Right lobe of liver (tissue), 6 donors: ENCODE measurements at regions not wholly inside any gene's neighbourhood (a gene's known extent, or its start where the extent isn't known, plus 50 kb on each side); places are given as distances from the start of the nearest gene placed in this dataset.

Experiments
- ATAC-seq, 4 donors: fragments of 200-7000 bp; cut with Tn5 transposase; one replicate each; pipeline ENCODE4 v1.9.1; 2020; ENCODE audit warnings: mild to moderate bottlenecking in 4 of 4, moderate library complexity in 4 of 4
- DNase-seq, 3 donors: peaks; one replicate each; pipeline ENCODE4 v3.0.0-alpha.2; 2020
- H3K27ac ChIP-seq, 3 donors: fragments of 200-600 bp; one replicate each; pipeline ENCODE4 v1.8.0; 2022
- H3K27me3 ChIP-seq, 2 donors: fragments of 200-600 bp; one replicate each; pipeline ENCODE4 v1.8.0; 2022
- H3K36me3 ChIP-seq, 4 donors: fragments of 200-600 bp; sonication (generic) in 1 of 4; one replicate each; pipeline versions ENCODE4 v1.5.1 to v1.8.0; 2017 to 2022; ENCODE audit warnings: control low read depth in 1 of 4
- H3K4me1 ChIP-seq, 4 donors: fragments of 200-600 bp; sonication (generic) in 1 of 4; one replicate each; pipeline versions ENCODE4 v1.5.1 to v1.8.0; 2017 to 2022; ENCODE audit warnings: control low read depth in 1 of 4
- H3K4me3 ChIP-seq, 3 donors: fragments of 200-600 bp; one replicate each; pipeline ENCODE4 v1.8.0; 2022
- H3K9me3 ChIP-seq, 4 donors: fragments of 200-600 bp; sonication (generic) in 1 of 4; one replicate each; pipeline versions ENCODE4 v1.5.1 to v1.8.0; 2017 to 2022; ENCODE audit warnings: control low read depth in 1 of 4
- POLR2A ChIP-seq: fragments of 450-650 bp; IDR thresholded peaks from one replicate; pipeline ENCODE4 v1.6.1; 2017; ENCODE audit warnings: antibody characterized with exemption, mild to moderate bottlenecking
- WGBS: methylation state at CpG from one replicate; pipeline ENCODE4 v1.1.6; 2018; ENCODE audit warnings: low coverage, low lambda C conversion rate; ENCODE audit not compliant: insufficient coverage; ENCODE audit errors: missing lambda C conversion rate; 5-methylcytosine and 5-hydroxymethylcytosine counted together
- intact Hi-C, 2 donors: fragments of 100-400 bp; cut with DNase I; formaldehyde crosslinking; loops; one replicate each; pipeline versions ENCODE4 v1.11.2 to v1.14.1; 2022
- TF ChIP-seq, protein P1 (sequence below), 4 donors: fragments of 200-600 bp in 3 of 4; fragments of 450-650 bp in 1 of 4; IDR thresholded peaks; one replicate each; pipeline versions ENCODE4 v1.5.1 to v1.8.0; 2016 to 2022; ENCODE audit warnings: antibody characterized with exemption in 4 of 4, mild to moderate bottlenecking in 2 of 4
- donor health status: DM: no; HTN: yes; CAD: no.
- donor health status: DM: no; HTN: no; CAD: no.
- donor health status: DM: no; HTN: no; CAD: no.
- donor health status: DM: no; HTN: yes; CAD: no.
- donor health status: DM: no; HTN: yes; CAD: no.

DNA sequence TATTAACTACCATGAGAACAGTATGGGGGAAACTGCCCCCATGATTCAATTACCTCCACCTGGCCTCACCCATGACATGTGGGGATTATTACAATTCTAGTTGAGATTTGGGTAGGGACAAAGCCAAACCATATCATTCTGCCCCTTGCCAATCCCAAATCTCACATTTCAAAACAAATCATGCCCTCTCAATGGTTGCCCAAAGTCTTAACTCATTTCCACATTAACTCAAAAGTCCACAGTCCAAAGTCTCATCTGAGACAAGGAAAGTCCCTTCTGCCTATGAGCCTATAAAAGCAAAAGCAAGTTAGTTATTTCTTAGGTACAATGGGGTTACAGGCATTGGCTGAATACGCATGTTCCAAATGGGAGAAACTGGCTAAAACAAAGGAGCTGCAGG is 180.7 kb upstream of the CDH12 start:
- WGBS, result 92% methylated on average over 1 of the region's 1 CpG
- no peaks in the 10 kb centered on the region for H3K36me3 ChIP-seq
- H3K27ac ChIP-seq, result no peak overlapping the region
- H3K27me3 ChIP-seq, result no peaks in the 10 kb centered on the region
- DNase-seq, result no peak
- intact Hi-C loops, result no loop called here
- H3K4me1 ChIP-seq, result peaks cover 0 to 6% (median 0%) of the 10 kb centered on the region in 4 donors
- ATAC-seq, result peak in 2 of 4 donors; percentile 17 to 60
- no peak overlapping the region for H3K4me3 ChIP-seq
- no peak for TF ChIP-seq POLR2A
- TF ChIP-seq, protein P1, sequence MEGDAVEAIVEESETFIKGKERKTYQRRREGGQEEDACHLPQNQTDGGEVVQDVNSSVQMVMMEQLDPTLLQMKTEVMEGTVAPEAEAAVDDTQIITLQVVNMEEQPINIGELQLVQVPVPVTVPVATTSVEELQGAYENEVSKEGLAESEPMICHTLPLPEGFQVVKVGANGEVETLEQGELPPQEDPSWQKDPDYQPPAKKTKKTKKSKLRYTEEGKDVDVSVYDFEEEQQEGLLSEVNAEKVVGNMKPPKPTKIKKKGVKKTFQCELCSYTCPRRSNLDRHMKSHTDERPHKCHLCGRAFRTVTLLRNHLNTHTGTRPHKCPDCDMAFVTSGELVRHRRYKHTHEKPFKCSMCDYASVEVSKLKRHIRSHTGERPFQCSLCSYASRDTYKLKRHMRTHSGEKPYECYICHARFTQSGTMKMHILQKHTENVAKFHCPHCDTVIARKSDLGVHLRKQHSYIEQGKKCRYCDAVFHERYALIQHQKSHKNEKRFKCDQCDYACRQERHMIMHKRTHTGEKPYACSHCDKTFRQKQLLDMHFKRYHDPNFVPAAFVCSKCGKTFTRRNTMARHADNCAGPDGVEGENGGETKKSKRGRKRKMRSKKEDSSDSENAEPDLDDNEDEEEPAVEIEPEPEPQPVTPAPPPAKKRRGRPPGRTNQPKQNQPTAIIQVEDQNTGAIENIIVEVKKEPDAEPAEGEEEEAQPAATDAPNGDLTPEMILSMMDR (IDR thresholded peaks at IDR 0.05), result no peak
- no peaks in the 10 kb centered on the region for H3K9me3 ChIP-seq

DNA sequence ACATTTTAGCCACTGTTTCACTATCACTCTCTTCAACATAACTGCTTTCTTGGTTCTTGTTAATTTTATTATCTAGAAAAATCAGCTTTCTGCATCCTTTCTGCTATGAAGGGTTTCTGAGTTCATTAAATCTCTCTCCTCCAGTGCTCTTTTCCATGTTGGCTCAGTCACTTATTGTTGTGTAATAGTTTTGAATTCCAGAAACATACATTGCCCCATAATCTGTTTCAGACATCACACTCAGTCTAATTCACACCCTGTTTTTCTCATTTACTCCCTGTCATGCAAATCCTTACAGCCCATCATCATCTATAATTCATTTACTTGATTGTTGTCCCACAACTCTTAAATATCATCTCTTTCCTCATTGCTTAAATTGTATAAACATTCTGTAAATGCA is 176.1 kb upstream of the CDH12 start:
- no peak for DNase-seq

DNA sequence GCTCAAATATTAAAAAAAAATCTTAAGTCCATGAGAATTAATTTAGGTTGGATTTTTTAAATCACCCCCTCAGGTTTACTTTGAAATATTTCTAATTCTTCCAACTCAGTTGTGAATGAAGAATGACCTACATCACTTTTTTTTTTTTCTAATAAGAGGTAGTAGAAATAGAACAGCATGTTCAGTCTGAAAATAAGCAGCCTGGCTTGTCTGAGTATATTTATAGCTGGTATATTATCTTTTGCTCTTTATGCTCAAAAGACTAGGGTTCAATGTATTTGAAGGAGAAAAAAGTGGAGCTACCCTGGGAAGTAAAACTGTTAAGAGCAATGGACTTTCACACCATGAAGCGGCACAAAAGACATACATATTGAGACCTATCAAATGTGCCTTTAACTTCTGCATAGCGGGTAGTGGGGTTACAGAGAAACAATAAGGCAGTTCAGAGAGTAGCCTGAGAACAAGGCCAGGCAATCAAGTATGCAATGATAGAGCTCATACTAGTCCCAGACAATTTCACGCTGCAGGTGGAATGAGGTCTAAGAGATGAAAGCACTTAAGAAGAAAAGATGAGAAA is 175.4 kb upstream of the CDH12 start:
- no peaks in the 10 kb centered on the region for H3K9me3 ChIP-seq
- WGBS, result 89% methylated on average over 3 of the region's 3 CpGs
- H3K4me3 ChIP-seq, result no peak overlapping the region
- ATAC-seq (no peak), DNase-seq (no peak)
- TF ChIP-seq, protein P1 (IDR thresholded peaks at IDR 0.05), result no peak
- no peak for TF ChIP-seq POLR2A
- no peaks in the 10 kb centered on the region for H3K36me3 ChIP-seq
- no peaks in the 10 kb centered on the region for H3K27me3 ChIP-seq
- intact Hi-C loops, result no loop called here
- H3K27ac ChIP-seq, result no peak overlapping the region
- H3K4me1 ChIP-seq, result peaks cover 0 to 6% (median 0%) of the 10 kb centered on the region in 4 donors

More for the DNA sequence above, 176.1 kb upstream of the CDH12 start:
- Histone ChIP-seq H3K4me1 (peaks cover 0 to 6% (median 0%) of the 10 kb centered on the region in 4 donors), H3K27me3 (no peaks in the 10 kb centered on the region), H3K9me3 (no peaks in the 10 kb centered on the region), H3K27ac (no peak overlapping the region), H3K36me3 (no peaks in the 10 kb centered on the region), H3K4me3 (no peak overlapping the region)
- ATAC-seq, result no peak
- intact Hi-C loops, result no loop called here
- no peak for TF ChIP-seq POLR2A
- TF ChIP-seq, protein P1 (IDR thresholded peaks at IDR 0.05), result no peak

DNA sequence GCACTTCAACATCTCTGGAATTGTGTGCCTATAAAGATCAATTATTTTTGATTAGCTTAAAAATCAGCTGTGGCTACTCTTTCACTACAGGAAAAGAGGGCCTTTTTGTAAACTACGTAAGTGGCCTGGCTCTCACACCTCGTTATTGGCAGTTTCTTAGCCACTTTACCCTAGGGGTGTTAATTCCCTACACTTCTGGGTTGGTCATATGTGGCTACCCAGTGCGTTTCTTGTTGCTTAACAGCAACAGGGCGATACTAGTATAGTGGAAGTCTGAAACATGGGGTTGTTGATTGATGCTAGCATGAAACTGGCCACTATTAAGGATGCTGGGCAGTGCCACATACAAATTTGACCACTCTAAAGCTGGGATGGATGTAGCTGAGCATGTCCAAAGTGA is 174.7 kb upstream of the CDH12 start:
- Histone ChIP-seq H3K36me3 (no peaks in the 10 kb centered on the region), H3K9me3 (no peaks in the 10 kb centered on the region), H3K4me3 (no peak overlapping the region), H3K27me3 (no peaks in the 10 kb centered on the region), H3K4me1 (peaks cover 0 to 6% (median 0%) of the 10 kb centered on the region in 4 donors), H3K27ac (no peak overlapping the region)
- TF ChIP-seq POLR2A, result no peak
- TF ChIP-seq, protein P1 (IDR thresholded peaks at IDR 0.05), result no peak
- ATAC-seq, result no peak
- 89% methylated on average over 4 of the region's 4 CpGs for WGBS
- intact Hi-C loops, result no loop called here
- DNase-seq, result no peak

DNA sequence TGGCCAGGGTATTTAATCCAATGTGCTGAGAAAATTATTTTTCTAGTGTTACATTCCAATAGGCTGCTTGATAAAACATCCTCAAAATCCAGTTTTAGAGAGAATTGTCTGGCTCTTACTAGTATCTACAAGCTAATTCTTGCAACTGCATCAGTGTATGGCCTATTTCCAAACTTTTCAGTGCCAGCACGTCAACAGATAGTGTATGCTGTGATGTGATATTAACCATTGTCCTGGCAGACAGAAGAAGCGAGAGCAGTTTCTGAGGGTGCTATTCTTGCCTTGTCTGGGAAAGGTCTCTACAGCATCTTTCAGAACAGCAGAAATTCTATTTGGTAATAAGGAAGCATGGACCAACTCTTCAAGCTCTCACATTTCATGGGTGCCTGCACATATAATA is 174.2 kb upstream of the CDH12 start:
- no peaks in the 10 kb centered on the region for H3K36me3 ChIP-seq
- 71% methylated on average over 2 of the region's 2 CpGs for WGBS

More for the DNA sequence above, 174.2 kb upstream of the CDH12 start:
- H3K4me1 ChIP-seq, result peaks cover 0 to 6% (median 0%) of the 10 kb centered on the region in 4 donors
- H3K27ac ChIP-seq, result no peak overlapping the region
- no peaks in the 10 kb centered on the region for H3K9me3 ChIP-seq
- ATAC-seq, result no peak
- H3K4me3 ChIP-seq, result no peak overlapping the region
- intact Hi-C loops, result no loop called here
- H3K27me3 ChIP-seq, result no peaks in the 10 kb centered on the region
- no peak for DNase-seq
- TF ChIP-seq, protein P1 (IDR thresholded peaks at IDR 0.05), result no peak
- TF ChIP-seq POLR2A, result no peak
